Mammary epithelial cell (primary cell): ENCODE measurements at regions not wholly inside any gene's neighbourhood (a gene's known extent, or its start where the extent isn't known, plus 50 kb on each side); places are given as distances from the start of the nearest gene placed in this dataset.

Experiments used
- CTCF ChIP-seq, 2 donors: IDR thresholded peaks in 1 of 2; conservative IDR thresholded peaks in 1 of 2; 2 replicates each; pipeline ENCODE4 v1.5.1; 2011 to 2012; ENCODE audit warnings: inconsistent platforms in 2 of 2, low read length in 2 of 2, mild to moderate bottlenecking in 2 of 2, control low read depth in 1 of 2, low read depth in 1 of 2; ENCODE audit not compliant: insufficient read depth in 1 of 2; ENCODE audit errors: extremely low read depth in 1 of 2
- EZH2 ChIP-seq: IDR thresholded peaks from 2 replicates; pipeline ENCODE4 v1.6.1; 2012; ENCODE audit warnings: low read length, inconsistent platforms, borderline replicate concordance

DNA sequence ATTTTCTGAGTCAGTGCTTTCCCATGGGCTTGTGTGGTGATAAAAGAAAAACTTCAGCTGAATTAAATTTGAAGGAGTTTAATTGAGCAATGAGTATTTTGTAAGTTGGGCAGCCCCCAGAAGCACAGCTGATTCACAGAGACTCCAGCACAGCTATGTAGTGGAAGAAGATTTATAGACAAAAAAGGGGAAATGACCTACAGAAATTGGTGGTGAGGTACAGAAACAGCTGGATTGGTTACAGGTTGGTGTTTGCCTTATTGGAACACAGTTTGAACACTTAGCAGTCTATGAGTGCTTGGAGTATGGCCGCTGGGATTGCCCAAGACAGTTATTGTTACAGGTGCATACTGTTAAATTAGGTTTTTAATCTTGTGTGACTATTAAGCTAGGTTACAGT, 96.9 kb upstream of the PTPRK start:
- TF ChIP-seq CTCF (conservative IDR thresholded peaks at IDR 0.05 in 1 of 2, IDR thresholded peaks at IDR 0.05 in 1 of 2; ENCODE audit: extremely low read depth in 1 of 2, insufficient read depth in 1 of 2, low read depth in 1 of 2, low read length in 2 of 2), result no peak
- TF ChIP-seq EZH2, result no peak
